Epithelial cell of proximal tubule (primary cell): ENCODE measurements at regions not wholly inside any gene's neighbourhood (a gene's known extent, or its start where the extent isn't known, plus 50 kb on each side); places are given as distances from the start of the nearest gene placed in this dataset.
"Not testable (repeated sequence)": the region's sequence is repeated elsewhere in the genome, so short reads cannot be mapped to it uniquely, and the experiment has no call there.

Source experiments
- DNase-seq: peaks from one replicate; pipeline ENCODE4 v3.0.0-alpha.2; 2011; ENCODE audit warnings: low read depth
- H3K4me3 ChIP-seq: 2 replicates; pipeline ENCODE4 v1.5.1; 2011; ENCODE audit warnings: low read depth, mild to moderate bottlenecking, low read length
- TF ChIP-seq, protein P1 (sequence below): conservative IDR thresholded peaks from 2 replicates; pipeline ENCODE4 v1.5.1; 2012; ENCODE audit warnings: low read depth, mild to moderate bottlenecking, low read length

DNA sequence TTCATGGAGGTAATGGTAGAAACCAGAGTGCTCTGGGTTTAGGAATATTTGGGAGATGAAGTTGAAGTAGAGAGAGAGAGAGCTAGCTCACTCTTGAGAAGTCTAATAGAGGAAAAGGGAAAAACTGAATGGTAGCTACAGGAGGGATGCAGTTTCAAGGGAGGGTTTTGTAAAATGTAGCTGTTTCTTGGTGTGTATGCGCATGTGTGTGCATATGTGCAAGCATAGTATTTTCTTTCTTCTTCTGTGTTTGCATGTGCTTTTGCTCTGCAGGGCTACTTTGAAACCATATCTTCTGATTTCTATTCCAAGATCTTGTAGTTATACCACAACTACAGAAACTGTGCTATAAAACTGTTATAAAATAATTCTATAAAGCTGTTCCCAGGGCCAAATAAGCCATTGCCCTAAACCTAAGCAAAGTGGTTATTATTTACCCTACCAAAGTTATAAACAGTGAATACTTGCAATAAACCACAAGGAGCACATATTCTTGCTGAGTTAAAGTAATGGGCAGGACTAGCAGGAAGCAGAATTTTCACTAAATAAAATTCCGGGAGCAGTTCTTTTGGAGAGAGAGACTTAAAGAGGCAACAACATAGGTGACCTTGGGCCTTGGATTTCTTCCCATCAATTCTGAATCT, 145.3 kb upstream of the ZNF521 start:
- H3K4me3 ChIP-seq, result no peak overlapping the region
- DNase-seq, result no peak
- TF ChIP-seq, protein P1, sequence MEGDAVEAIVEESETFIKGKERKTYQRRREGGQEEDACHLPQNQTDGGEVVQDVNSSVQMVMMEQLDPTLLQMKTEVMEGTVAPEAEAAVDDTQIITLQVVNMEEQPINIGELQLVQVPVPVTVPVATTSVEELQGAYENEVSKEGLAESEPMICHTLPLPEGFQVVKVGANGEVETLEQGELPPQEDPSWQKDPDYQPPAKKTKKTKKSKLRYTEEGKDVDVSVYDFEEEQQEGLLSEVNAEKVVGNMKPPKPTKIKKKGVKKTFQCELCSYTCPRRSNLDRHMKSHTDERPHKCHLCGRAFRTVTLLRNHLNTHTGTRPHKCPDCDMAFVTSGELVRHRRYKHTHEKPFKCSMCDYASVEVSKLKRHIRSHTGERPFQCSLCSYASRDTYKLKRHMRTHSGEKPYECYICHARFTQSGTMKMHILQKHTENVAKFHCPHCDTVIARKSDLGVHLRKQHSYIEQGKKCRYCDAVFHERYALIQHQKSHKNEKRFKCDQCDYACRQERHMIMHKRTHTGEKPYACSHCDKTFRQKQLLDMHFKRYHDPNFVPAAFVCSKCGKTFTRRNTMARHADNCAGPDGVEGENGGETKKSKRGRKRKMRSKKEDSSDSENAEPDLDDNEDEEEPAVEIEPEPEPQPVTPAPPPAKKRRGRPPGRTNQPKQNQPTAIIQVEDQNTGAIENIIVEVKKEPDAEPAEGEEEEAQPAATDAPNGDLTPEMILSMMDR, result no peak

DNA sequence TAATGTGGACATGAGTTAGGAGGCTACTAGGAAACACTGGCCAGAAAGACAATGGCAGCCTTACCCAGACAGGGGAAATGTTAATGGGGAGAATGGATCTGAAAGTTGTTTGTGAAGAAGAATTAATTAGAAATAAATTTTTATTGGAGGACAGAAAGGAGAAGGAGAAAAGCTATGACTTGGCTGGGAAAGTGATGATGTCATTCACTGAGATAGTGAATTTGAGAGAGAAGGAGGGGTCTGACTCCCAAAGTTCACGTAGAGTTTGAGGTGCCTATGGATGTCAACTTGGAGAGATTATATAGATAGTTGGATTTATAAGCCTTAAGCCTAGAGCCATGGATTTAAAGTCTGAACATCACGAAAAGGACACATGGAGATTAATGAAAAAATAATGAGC, 144.6 kb upstream of the ZNF521 start:
- DNase-seq, result no peak
- TF ChIP-seq, protein P1, result no peak
- H3K4me3 ChIP-seq, result no peak overlapping the region

DNA sequence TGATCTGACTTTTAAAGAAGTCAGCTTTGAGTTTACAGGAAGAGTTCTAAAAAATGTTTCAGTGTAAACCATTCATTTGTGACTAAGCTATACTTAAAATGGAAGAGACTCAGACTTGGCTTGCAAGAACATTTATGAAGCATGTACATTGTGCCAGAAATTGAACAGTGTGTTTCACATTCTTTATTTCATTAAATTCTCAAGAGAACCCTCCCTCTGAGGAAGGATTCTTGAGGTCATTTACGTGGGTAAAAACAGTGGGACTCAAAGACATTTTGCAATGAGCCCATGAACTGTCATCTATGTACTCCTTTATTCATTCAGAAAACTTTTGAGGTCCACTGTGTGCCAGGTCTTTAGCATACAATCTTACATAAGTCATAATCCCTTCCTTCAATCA, 143.6 kb upstream of the ZNF521 start:
- H3K4me3 ChIP-seq, result no peak overlapping the region
- TF ChIP-seq, protein P1, result no peak

DNA sequence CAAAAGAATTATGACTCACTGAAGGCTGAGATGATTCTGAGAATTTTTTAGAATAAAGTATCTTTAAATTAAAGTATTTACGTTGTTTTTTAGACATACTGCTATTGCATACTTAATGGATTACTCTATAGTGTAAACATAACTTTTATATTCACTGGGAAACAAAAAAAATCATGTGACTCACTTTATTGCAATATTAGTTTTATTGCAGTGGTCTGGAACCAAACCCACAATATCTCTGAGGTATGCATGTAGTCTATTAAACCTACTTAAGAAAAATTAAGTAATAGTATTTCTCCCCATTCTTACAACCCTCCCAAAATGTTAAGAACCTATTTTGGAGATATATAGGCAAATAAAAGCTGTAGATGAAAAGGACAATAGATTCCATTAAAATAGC, 142.9 kb upstream of the ZNF521 start:
- DNase-seq, result no peak
- TF ChIP-seq, protein P1, result no peak
- H3K4me3 ChIP-seq, result no peak overlapping the region

More for the DNA sequence above, 143.6 kb upstream of the ZNF521 start:
- no peak for DNase-seq

DNA sequence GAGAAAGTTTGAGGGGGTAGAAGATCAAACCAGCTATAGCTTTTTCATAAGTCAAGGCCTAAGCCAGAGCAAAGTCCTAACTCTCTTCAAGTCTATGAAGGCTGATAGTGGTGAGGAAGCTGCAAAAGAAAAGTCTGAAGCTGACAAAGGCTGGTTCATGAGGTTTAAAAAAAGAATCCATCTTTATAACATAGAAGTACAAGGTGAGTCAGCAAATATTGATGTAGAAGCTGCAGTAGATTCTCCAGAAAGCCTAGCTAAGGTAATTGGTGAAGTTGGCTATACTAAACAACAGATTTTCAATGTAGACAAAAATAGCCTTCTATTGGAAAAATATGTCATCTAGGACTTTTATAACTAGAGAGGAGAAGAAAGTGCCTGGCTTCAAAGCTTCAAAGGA, 141.4 kb upstream of the ZNF521 start:
- TF ChIP-seq, protein P1, result no peak
- H3K4me3 ChIP-seq, result no peak overlapping the region
- DNase-seq, result no peak

DNA sequence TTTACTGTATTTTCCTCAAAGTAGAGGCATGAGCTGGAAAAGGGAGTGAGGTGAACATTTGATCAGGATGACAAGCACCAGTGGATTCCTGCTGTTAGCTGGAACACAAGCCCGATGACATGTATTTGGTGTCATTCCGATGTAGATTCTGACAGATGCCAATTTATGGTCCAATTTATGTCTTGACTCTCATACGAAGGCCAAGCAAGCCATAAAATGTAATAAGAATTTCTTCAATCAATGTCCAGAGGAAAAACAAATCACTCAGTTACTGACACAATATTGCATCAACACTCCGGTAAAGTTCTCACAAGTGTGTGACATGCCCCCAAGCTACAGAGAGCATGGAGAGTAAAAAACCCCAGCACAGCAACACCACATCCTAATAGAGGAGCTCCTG, 138.3 kb upstream of the ZNF521 start:
- H3K4me3 ChIP-seq, result no peak overlapping the region
- DNase-seq, result no peak
- TF ChIP-seq, protein P1, result no peak

DNA sequence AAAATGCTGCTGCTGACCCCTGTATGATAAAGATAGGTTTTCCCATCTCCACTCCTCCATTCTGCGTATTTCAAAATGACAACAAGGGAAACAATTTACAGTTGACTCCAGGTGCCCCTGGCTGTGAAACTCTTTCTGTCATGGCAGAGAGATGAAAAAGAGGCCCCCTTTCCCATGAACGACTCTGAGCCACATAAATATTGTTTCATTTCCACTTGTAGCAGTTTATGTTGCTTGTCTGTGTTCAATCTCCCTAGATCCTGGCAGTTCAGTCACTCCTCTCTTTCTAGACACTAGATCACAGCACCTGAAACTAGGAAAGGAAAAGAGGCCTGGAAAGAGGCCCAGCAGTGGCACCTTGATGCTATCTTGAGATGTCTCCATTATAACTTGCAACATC, 121.0 kb upstream of the ZNF521 start:
- TF ChIP-seq, protein P1, result no peak
- H3K4me3 ChIP-seq, result no peak overlapping the region
- DNase-seq, result no peak

DNA sequence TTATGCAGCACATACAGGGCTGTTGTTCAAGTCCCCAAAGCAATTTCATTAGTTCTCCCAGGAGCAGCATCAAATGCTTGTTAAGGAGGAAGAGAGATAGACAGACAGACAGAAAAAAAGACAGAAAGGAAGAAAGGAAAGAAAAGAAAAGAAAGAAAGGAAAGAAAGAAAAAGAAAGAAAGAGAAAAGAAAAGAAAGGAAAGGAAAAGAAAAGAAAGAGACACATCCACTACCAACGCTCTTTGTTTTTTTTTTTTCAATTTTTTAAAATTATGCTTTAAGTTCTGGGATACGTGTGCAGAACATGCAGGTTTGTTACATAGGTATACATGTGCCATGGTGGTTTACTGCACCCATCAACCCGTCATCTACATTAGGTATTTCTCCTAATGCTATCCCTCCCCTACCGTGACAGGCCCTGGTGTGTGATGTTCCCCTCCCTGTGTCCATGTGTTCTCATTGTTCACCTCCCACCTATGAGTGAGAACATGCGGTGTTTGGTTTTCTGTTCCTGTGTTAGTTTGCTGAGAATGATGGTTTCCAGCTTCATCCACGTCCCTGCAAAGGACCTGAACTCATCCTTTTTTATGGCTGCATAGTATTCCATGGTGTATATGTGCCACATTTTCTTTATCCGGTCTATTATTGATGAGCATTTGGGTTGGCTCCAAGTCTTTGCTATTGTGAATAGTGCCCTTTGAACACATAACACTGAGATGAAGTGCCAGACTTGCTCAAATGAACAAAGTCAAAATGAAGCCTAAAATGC, 119.0 kb upstream of the ZNF521 start:
- DNase-seq, H3K4me3 ChIP-seq: not testable (repeated sequence)
